AG04450 (cell line): ENCODE measurements at regions not wholly inside any gene's neighbourhood (a gene's known extent, or its start where the extent isn't known, plus 50 kb on each side); places are given as distances from the start of the nearest gene placed in this dataset.

Experiments
- CTCF ChIA-PET: fragments of 300-600, 350-600 bp; formaldehyde crosslinking; extraction: SDS; loops from one replicate; lab custom pipeline; 2022; ENCODE audit warnings: antibody characterized with exemption, inconsistent platforms; lab: Charles Lee
- POLR2A ChIA-PET: fragments of 350-600 bp; formaldehyde crosslinking; extraction: SDS; loops from one replicate; lab custom pipeline; 2021; ENCODE audit warnings: antibody characterized with exemption, inconsistent platforms; lab: Yijun Ruan, JAX
- DNase-seq: peaks from one replicate; pipeline ENCODE4 v3.0.0-alpha.2; 2011; ENCODE audit warnings: low read depth, low spot score
- H3K27ac ChIP-seq: one replicate; pipeline ENCODE4 v1.5.1; 2012; ENCODE audit warnings: low read depth, low read length, control low read depth
- H3K27me3 ChIP-seq: one replicate; pipeline ENCODE4 v1.6.0; 2012; ENCODE audit warnings: low read length; ENCODE audit not compliant: control insufficient read depth, insufficient read depth
- H3K4me3 ChIP-seq: 2 replicates; pipeline ENCODE4 v1.5.1; 2011; ENCODE audit warnings: mild to moderate bottlenecking, low read depth, low read length, control low read depth
- H3K9me3 ChIP-seq: 2 replicates; pipeline ENCODE4 v1.5.1; 2012; ENCODE audit warnings: low read length; ENCODE audit not compliant: control insufficient read depth, insufficient read depth
- TF ChIP-seq, protein P1 (sequence below): IDR thresholded peaks from 2 replicates; pipeline ENCODE4 v1.5.1; 2011; ENCODE audit warnings: low read depth, low read length, control low read depth, inconsistent platforms

DNA sequence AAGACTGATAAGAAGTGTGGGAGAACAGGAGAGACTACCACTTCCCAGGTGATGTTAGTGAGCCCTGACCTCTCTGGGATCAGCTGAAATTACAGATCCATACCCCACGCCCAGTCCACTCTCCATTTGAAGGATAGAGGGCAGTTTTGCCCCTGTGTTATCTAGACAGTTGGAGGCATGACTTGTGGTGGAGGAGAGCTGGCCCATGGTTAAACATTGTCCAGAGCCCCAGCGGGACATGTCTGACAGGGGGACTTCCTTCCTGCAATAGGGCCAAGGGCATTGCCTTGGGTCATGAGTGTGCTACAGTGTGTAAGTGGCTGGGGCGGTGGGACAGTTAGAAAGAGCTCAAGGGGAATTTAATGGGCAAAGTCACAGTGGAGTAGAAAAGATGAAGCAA lies 181.1 kb downstream of the MID1IP1 start:
- Histone ChIP-seq H3K9me3 (no peaks in the 10 kb centered on the region), H3K27ac (no peak overlapping the region), H3K27me3 (no peaks in the 10 kb centered on the region), H3K4me3 (no peak overlapping the region)
- ChIA-PET CTCF (interaction anchor here (0.6 to 1.0 kb wide), 2 partner anchors 196 to 214 kb away, joined by 3 to 4 read pairs; no protein-coding TSS in a partner anchor), POLR2A (no interaction called here)
- TF ChIP-seq, protein P1, sequence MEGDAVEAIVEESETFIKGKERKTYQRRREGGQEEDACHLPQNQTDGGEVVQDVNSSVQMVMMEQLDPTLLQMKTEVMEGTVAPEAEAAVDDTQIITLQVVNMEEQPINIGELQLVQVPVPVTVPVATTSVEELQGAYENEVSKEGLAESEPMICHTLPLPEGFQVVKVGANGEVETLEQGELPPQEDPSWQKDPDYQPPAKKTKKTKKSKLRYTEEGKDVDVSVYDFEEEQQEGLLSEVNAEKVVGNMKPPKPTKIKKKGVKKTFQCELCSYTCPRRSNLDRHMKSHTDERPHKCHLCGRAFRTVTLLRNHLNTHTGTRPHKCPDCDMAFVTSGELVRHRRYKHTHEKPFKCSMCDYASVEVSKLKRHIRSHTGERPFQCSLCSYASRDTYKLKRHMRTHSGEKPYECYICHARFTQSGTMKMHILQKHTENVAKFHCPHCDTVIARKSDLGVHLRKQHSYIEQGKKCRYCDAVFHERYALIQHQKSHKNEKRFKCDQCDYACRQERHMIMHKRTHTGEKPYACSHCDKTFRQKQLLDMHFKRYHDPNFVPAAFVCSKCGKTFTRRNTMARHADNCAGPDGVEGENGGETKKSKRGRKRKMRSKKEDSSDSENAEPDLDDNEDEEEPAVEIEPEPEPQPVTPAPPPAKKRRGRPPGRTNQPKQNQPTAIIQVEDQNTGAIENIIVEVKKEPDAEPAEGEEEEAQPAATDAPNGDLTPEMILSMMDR = no peak
- no peak for DNase-seq

DNA sequence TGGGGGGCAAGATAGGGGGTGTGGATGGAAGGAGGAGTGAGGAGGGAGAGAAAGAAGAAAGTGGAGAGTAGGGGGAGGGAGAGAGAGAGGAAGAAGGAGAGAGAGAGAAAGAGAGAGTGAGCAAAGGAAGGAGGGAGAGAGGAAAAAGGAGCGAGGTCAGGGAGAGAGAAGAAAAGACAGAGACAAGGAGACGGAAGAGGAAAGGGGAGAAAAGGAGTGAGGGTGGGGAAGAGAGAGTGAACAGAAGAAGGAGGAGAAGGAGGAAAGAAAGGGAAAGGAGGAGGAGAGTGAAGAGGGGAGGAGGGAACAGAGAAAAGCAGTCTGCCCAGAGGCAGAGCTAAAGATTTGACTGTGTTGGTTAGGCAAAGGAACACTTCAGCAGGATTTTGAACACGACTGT lies 181.6 kb downstream of the MID1IP1 start:
- ChIA-PET CTCF (interaction anchor here (0.6 to 1.0 kb wide), 2 partner anchors 196 to 214 kb away, joined by 3 to 4 read pairs; no protein-coding TSS in a partner anchor), POLR2A (no interaction called here)
- DNase-seq = no peak

DNA sequence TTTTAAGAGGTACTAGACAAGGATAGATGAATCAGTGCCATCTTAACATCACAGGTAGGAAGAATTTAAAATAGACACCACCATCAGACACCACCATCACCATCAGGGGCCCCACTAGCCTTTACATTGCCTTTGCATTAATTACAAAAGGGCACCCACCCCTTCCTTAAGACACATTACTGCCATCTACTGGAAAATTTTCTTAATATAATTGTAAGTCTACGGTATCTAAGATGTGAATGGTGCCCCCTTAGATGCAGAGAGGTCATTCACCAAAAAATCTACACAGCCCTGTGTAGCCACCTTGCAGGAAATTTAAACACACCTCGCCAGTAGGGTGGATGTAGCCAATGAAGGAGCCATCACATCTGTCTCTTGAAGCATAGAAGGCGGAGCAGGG lies 184.1 kb downstream of the MID1IP1 start:
- ChIA-PET CTCF (interaction anchor here (1.0 kb wide), 1 partner anchor 217 kb away, joined by 4 read pairs; no protein-coding TSS in a partner anchor), POLR2A (no interaction called here)
- no peak for DNase-seq
- Histone ChIP-seq H3K27me3 (no peaks in the 10 kb centered on the region), H3K9me3 (no peaks in the 10 kb centered on the region), H3K27ac (no peak overlapping the region), H3K4me3 (no peak overlapping the region)
- TF ChIP-seq, protein P1 = peak; percentile 18; the same call in 1 of the 2 replicates

More for the DNA sequence above, 181.6 kb downstream of the MID1IP1 start:
- Histone ChIP-seq H3K27ac (no peak overlapping the region), H3K9me3 (no peaks in the 10 kb centered on the region), H3K4me3 (no peak overlapping the region), H3K27me3 (no peaks in the 10 kb centered on the region)
- TF ChIP-seq, protein P1 = no peak

DNA sequence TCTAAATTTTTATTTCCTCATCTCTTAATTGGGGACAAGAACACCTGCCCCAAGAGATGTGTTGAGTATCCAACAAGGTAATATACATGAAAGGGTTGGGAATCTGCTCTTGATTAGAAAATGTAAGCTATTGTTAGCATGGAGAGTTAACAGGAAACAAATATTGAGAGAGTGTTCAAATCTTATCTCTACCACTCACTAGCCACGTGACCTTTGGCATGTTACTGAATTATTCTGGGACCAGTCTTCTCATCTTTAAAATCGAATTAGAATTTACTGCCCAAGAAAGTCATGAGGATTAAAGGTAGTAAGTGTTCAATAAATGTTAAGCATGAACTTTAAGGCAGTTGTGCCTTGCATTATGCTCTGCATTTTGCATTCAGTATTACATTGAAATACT lies 184.7 kb downstream of the MID1IP1 start:
- no peaks in the 10 kb centered on the region for H3K27me3 ChIP-seq
- TF ChIP-seq, protein P1 = no peak
- H3K4me3 ChIP-seq = no peak overlapping the region
- ChIA-PET POLR2A (no interaction called here), CTCF (interaction anchor here (0.7 to 1.7 kb wide), 3 partner anchors 13 to 218 kb away, joined by 3 to 4 read pairs (median 3); no protein-coding TSS in a partner anchor)
- DNase-seq = no peak
- H3K27ac ChIP-seq = no peak overlapping the region
- H3K9me3 ChIP-seq = no peaks in the 10 kb centered on the region

DNA sequence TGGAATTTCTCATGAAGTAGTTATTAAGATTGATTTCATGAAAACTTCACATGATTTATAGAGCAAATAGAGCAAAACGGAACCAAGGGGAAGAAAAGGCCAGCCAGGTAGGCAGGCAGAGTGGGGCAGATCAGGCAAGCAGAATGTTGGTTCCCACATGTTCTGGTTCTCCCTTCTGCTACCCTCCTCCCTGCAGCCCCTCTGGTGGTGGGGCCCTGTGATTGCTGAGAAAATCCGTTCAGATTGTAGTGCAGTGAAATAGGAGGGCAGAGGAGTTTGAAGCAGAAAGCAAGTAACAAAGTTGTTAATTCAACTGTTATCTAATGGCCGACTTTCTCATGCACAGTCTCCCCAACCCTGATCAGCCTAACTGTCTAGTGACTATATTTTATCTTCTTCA lies 185.3 kb downstream of the MID1IP1 start:
- TF ChIP-seq, protein P1 = no peak
- H3K4me3 ChIP-seq = no peak overlapping the region
- no peak for DNase-seq
- no peaks in the 10 kb centered on the region for H3K9me3 ChIP-seq
- CTCF ChIA-PET = interaction anchor here (0.9 to 1.7 kb wide), 2 partner anchors 13 to 218 kb away, joined by 3 to 6 read pairs; no protein-coding TSS in a partner anchor
- H3K27me3 ChIP-seq = no peaks in the 10 kb centered on the region
- POLR2A ChIA-PET = interaction anchor here (1.5 kb wide), 1 partner anchor 14 kb away, joined by 3 read pairs; no protein-coding TSS in a partner anchor
- H3K27ac ChIP-seq = no peak overlapping the region
